Cardiac muscle cell (in vitro differentiated cells and primary cell): ENCODE measurements at regions not wholly inside any gene's neighbourhood (a gene's known extent, or its start where the extent isn't known, plus 50 kb on each side); places are given as distances from the start of the nearest gene placed in this dataset.
A peak's percentile ranks its signal among the peaks of the same experiment; 100 is the strongest.

Experiments
- DNase-seq, 2 donors: peaks; one replicate each; pipeline versions ENCODE4 v3.0.0 to v3.0.0-alpha.2; 2010 to 2017; ENCODE audit warnings: low read depth in 1 of 2, low spot score in 1 of 2
- H3K27ac ChIP-seq: fragments of 200-600 bp; sonication (generic); 2 replicates; pipeline ENCODE4 v1.5.1; 2016
- H3K27me3 ChIP-seq: fragments of 200-600 bp; sonication (generic); 2 replicates; pipeline ENCODE4 v1.6.0; 2016; ENCODE audit warnings: control low read depth
- H3K36me3 ChIP-seq: fragments of 200-600 bp; sonication (generic); 2 replicates; pipeline ENCODE4 v1.5.1; 2016; ENCODE audit warnings: control low read depth
- H3K4me1 ChIP-seq: fragments of 200-600 bp; sonication (generic); 2 replicates; pipeline ENCODE4 v1.8.1; 2017; ENCODE audit warnings: low read depth, mild to moderate bottlenecking, mixed run types
- H3K4me3 ChIP-seq: fragments of 200-600 bp; sonication (generic); 2 replicates; pipeline ENCODE4 v1.5.1; 2016; ENCODE audit warnings: mild to moderate bottlenecking
- H3K9me3 ChIP-seq: fragments of 200-600 bp; sonication (generic); 2 replicates; pipeline ENCODE4 v1.5.1; 2017; ENCODE audit warnings: low read depth, mild to moderate bottlenecking, control low read depth
- CTCF ChIP-seq: IDR thresholded peaks from 2 replicates; pipeline ENCODE4 v1.5.1; 2012; ENCODE audit warnings: low read depth, mild to moderate bottlenecking, low read length

GRCh38 chr4:189178125-189178746, 762.4 kb upstream of the FRG1 start:
- TF ChIP-seq CTCF: no peak

GRCh38 chr4:189185810-189186432, 754.8 kb upstream of the FRG1 start:
- TF ChIP-seq CTCF: no peak
- peak in 1 of 2 donors; percentile 41 for DNase-seq
- H3K27me3 ChIP-seq: no peaks in the 10 kb centered on the region
- no peaks in the 10 kb centered on the region for H3K36me3 ChIP-seq
- no peaks in the 10 kb centered on the region for H3K9me3 ChIP-seq
- peaks cover 10% of the 10 kb centered on the region for H3K4me1 ChIP-seq
- H3K4me3 ChIP-seq: no peak overlapping the region
- no peak overlapping the region for H3K27ac ChIP-seq

More at GRCh38 chr4:189178125-189178746, 762.4 kb upstream of the FRG1 start:
- H3K27me3 ChIP-seq: no peaks in the 10 kb centered on the region
- no peak overlapping the region for H3K4me3 ChIP-seq
- H3K27ac ChIP-seq: no peak overlapping the region
- H3K4me1 ChIP-seq: no peaks in the 10 kb centered on the region
- H3K36me3 ChIP-seq: no peaks in the 10 kb centered on the region
- no peak for DNase-seq
- no peaks in the 10 kb centered on the region for H3K9me3 ChIP-seq

GRCh38 chr4:189187531-189188052, 753.1 kb upstream of the FRG1 start:
- Histone ChIP-seq H3K4me1 (peaks cover 10% of the 10 kb centered on the region), H3K27ac (no peak overlapping the region), H3K4me3 (no peak overlapping the region), H3K27me3 (no peaks in the 10 kb centered on the region), H3K36me3 (no peaks in the 10 kb centered on the region), H3K9me3 (no peaks in the 10 kb centered on the region)
- no peak for TF ChIP-seq CTCF
- DNase-seq: no peak

- H3K9me3 ChIP-seq: no peaks in the 10 kb centered on the region
- H3K27ac ChIP-seq: no peak overlapping the region
- peaks cover 6% of the 10 kb centered on the region for H3K4me1 ChIP-seq
- no peak for DNase-seq
- no peaks in the 10 kb centered on the region for H3K36me3 ChIP-seq
- no peak overlapping the region for H3K4me3 ChIP-seq
- no peak for TF ChIP-seq CTCF
- H3K27me3 ChIP-seq: no peaks in the 10 kb centered on the region
These were observed 742.0 kb upstream of the FRG1 start for GRCh38 chr4:189198624-189199023.

GRCh38 chr4:189200353-189200752, 740.3 kb upstream of the FRG1 start:
- no peak for TF ChIP-seq CTCF
- peaks cover 7% of the 10 kb centered on the region for H3K4me1 ChIP-seq
- no peaks in the 10 kb centered on the region for H3K9me3 ChIP-seq
- no peak for DNase-seq
- no peak overlapping the region for H3K27ac ChIP-seq
- H3K27me3 ChIP-seq: no peaks in the 10 kb centered on the region
- H3K36me3 ChIP-seq: no peaks in the 10 kb centered on the region
- no peak overlapping the region for H3K4me3 ChIP-seq
